SIG-M5 treated with dmso at 0.1 percent for 504 hours (cell line): ENCODE measurements at regions not wholly inside any gene's neighbourhood (a gene's known extent, or its start where the extent isn't known, plus 50 kb on each side); places are given as distances from the start of the nearest gene placed in this dataset.

Experiments used
- DNase-seq: peaks from one replicate; lab custom pipeline; 2025; ENCODE audit not compliant: unreplicated experiment; lab: John Stamatoyannopoulos, UW

GRCh38 chr2:128781585-128782385, 463.1 kb upstream of the HS6ST1 start:
- no peak for DNase-seq

GRCh38 chr2:128782411-128783192, 463.9 kb upstream of the HS6ST1 start:
- DNase-seq, result no peak

GRCh38 chr2:128783193-128783671, 464.6 kb upstream of the HS6ST1 start:
- no peak for DNase-seq

- no peak for DNase-seq
Observed at GRCh38 chr2:128783896-128784295, 465.2 kb upstream of the HS6ST1 start.

GRCh38 chr2:128784626-128785306, 466.1 kb upstream of the HS6ST1 start:
- DNase-seq, result no peak

- DNase-seq, result no peak
Observed at GRCh38 chr2:128786316-128786715, 467.6 kb upstream of the HS6ST1 start.

GRCh38 chr2:128786741-128787478, 468.2 kb upstream of the HS6ST1 start:
- no peak for DNase-seq

- no peak for DNase-seq
Observed at GRCh38 chr2:128787616-128788015, 468.9 kb upstream of the HS6ST1 start.

GRCh38 chr2:128788636-128789220, 470.1 kb upstream of the HS6ST1 start:
- DNase-seq, result no peak

GRCh38 chr2:128789221-128789620, 470.6 kb upstream of the HS6ST1 start:
- no peak for DNase-seq

GRCh38 chr2:128789776-128790455, 471.2 kb upstream of the HS6ST1 start:
- no peak for DNase-seq

- no peak for DNase-seq
Observed at GRCh38 chr2:128790541-128791001, 471.9 kb upstream of the HS6ST1 start.

GRCh38 chr2:128791120-128791984, 472.7 kb upstream of the HS6ST1 start:
- no peak for DNase-seq

- DNase-seq, result no peak
Observed at GRCh38 chr2:128791985-128792320, 473.3 kb upstream of the HS6ST1 start.

- no peak for DNase-seq
Observed at GRCh38 chr2:128792476-128793054, 473.9 kb upstream of the HS6ST1 start.

GRCh38 chr2:128793404-128793803, 474.7 kb upstream of the HS6ST1 start:
- DNase-seq, result no peak

- DNase-seq, result no peak
Observed at GRCh38 chr2:128794285-128794684, 475.6 kb upstream of the HS6ST1 start.

GRCh38 chr2:128796321-128796720, 477.7 kb upstream of the HS6ST1 start:
- DNase-seq, result no peak

GRCh38 chr2:128797092-128797491, 478.4 kb upstream of the HS6ST1 start:
- no peak for DNase-seq
